Colonic mucosa (tissue), 4 donors: ENCODE measurements at regions not wholly inside any gene's neighbourhood (a gene's known extent, or its start where the extent isn't known, plus 50 kb on each side); places are given as distances from the start of the nearest gene placed in this dataset.

Source experiments
- DNase-seq: peaks from one replicate; pipeline ENCODE4 v3.0.0-alpha.2; 2020
- H3K27ac ChIP-seq: fragments of 200-600 bp; one replicate; pipeline ENCODE4 v1.8.0; 2021
- H3K27me3 ChIP-seq: fragments of 200-600 bp; one replicate; pipeline ENCODE4 v1.8.0; 2021
- H3K36me3 ChIP-seq: fragments of 200-600 bp; one replicate; pipeline ENCODE4 v1.8.0; 2021
- H3K4me1 ChIP-seq: fragments of 200-600 bp; one replicate; pipeline ENCODE4 v1.8.0; 2021; ENCODE audit warnings: mild to moderate bottlenecking
- H3K4me3 ChIP-seq: fragments of 200-600 bp; one replicate; pipeline ENCODE4 v1.8.0; 2021
- H3K9ac ChIP-seq, 2 donors: one replicate each; pipeline ENCODE4 v1.7.0; 2013; ENCODE audit warnings: control low read depth in 2 of 2, low read depth in 2 of 2, low read length in 2 of 2
- H3K9me3 ChIP-seq: fragments of 200-600 bp; one replicate; pipeline ENCODE4 v1.8.0; 2021
- intact Hi-C: fragments of 100-400 bp; cut with DNase I; formaldehyde crosslinking; loops from one replicate; pipeline ENCODE4 v1.14.1; 2022
- TF ChIP-seq, protein P1 (sequence below): fragments of 200-600 bp; IDR thresholded peaks from one replicate; pipeline ENCODE4 v1.8.0; 2022; ENCODE audit warnings: antibody characterized with exemption, mild to moderate bottlenecking
- donor health status: healthy.
- donor health status: DM: no; HTN: no; CAD: no.
- donor health status: DM: no; HTN: no; CAD: no.

- H3K4me3 ChIP-seq: no peak overlapping the region
- TF ChIP-seq, protein P1, sequence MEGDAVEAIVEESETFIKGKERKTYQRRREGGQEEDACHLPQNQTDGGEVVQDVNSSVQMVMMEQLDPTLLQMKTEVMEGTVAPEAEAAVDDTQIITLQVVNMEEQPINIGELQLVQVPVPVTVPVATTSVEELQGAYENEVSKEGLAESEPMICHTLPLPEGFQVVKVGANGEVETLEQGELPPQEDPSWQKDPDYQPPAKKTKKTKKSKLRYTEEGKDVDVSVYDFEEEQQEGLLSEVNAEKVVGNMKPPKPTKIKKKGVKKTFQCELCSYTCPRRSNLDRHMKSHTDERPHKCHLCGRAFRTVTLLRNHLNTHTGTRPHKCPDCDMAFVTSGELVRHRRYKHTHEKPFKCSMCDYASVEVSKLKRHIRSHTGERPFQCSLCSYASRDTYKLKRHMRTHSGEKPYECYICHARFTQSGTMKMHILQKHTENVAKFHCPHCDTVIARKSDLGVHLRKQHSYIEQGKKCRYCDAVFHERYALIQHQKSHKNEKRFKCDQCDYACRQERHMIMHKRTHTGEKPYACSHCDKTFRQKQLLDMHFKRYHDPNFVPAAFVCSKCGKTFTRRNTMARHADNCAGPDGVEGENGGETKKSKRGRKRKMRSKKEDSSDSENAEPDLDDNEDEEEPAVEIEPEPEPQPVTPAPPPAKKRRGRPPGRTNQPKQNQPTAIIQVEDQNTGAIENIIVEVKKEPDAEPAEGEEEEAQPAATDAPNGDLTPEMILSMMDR: no peak
- H3K27ac ChIP-seq: no peak overlapping the region
- no peak for DNase-seq
- no peaks in the 10 kb centered on the region for H3K36me3 ChIP-seq
- no peaks in the 10 kb centered on the region for H3K4me1 ChIP-seq
- no peaks in the 10 kb centered on the region for H3K27me3 ChIP-seq
- no peaks in the 10 kb centered on the region for H3K9me3 ChIP-seq
- intact Hi-C loops: no loop called here
- no peak overlapping the region for H3K9ac ChIP-seq
These were observed 51.5 kb upstream of the NXPH2 start for GRCh38 chr2:138831691-138832090.

- no peak overlapping the region for H3K9ac ChIP-seq
- TF ChIP-seq, protein P1: no peak
- no peak overlapping the region for H3K4me3 ChIP-seq
- H3K27ac ChIP-seq: no peak overlapping the region
- H3K36me3 ChIP-seq: no peaks in the 10 kb centered on the region
- H3K27me3 ChIP-seq: no peaks in the 10 kb centered on the region
- no peak for DNase-seq
- intact Hi-C loops: no loop called here
- H3K4me1 ChIP-seq: no peaks in the 10 kb centered on the region
- no peaks in the 10 kb centered on the region for H3K9me3 ChIP-seq
These were observed 51.0 kb upstream of the NXPH2 start for GRCh38 chr2:138831154-138831553.

DNA sequence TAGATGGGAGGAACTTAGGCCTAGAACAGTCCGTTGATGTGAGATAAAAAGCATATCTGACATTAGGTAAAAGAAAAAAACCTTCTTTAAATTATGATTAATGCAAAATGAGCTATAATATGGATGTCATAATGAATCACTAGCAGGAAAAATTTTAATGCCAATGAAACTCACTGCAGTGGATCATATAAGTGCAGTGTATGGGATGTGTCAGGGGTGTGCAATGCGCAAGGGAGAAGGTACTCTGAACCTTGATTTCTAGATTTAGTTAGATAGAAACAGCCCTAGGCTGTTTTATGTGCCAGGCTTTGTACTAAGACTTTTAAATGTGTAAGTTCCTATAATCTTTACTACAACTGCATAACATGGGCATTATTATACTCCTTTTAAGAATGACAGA, 50.4 kb upstream of the NXPH2 start:
- Histone ChIP-seq H3K9me3 (no peaks in the 10 kb centered on the region), H3K27me3 (no peaks in the 10 kb centered on the region), H3K9ac (no peak overlapping the region), H3K4me1 (no peaks in the 10 kb centered on the region), H3K4me3 (no peak overlapping the region), H3K36me3 (no peaks in the 10 kb centered on the region), H3K27ac (no peak overlapping the region)
- TF ChIP-seq, protein P1: no peak
- DNase-seq: no peak
- intact Hi-C loops: no loop called here
